ENCODE measurements at regions not wholly inside any gene's neighbourhood (a gene's known extent, or its start where the extent isn't known, plus 50 kb on each side); places are given as distances from the start of the nearest gene placed in this dataset.

- TF ChIP-seq CTCF (IDR thresholded peaks at IDR 0.05) (no peak), ZFX (IDR thresholded peaks at IDR 0.05; ENCODE audit: borderline replicate concordance) (no peak)
These were observed 213.9 kb downstream of the PRDM9 start for GRCh38 chr5:23721336-23721735.

Measured in 22Rv1 (cell line).